ENCODE measurements at regions not wholly inside any gene's neighbourhood (a gene's known extent, or its start where the extent isn't known, plus 50 kb on each side); places are given as distances from the start of the nearest gene placed in this dataset.

GRCh38 chr11:115941481-115941993 is 437.3 kb upstream of the CADM1 start:
- TF ChIP-seq CTCF (IDR thresholded peaks at IDR 0.05; ENCODE audit: poor library complexity, severe bottlenecking) (no peak), RAD21 (conservative IDR thresholded peaks at IDR 0.05) (no peak), EZH2 (IDR thresholded peaks at IDR 0.05; ENCODE audit: borderline replicate concordance, insufficient read depth, low read length, poor library complexity, severe bottlenecking) (no peak), POLR2AphosphoS5 (IDR thresholded peaks at IDR 0.05) (no peak), REST (IDR thresholded peaks at IDR 0.05; ENCODE audit: borderline replicate concordance) (no peak), MXI1 (conservative IDR thresholded peaks at IDR 0.05; ENCODE audit: poor library complexity, severe bottlenecking) (no peak), EP300 (conservative IDR thresholded peaks at IDR 0.05; ENCODE audit: poor library complexity, severe bottlenecking) (no peak)

Measured in neural cell (in vitro differentiated cells).